ENCODE measurements at regions not wholly inside any gene's neighbourhood (a gene's known extent, or its start where the extent isn't known, plus 50 kb on each side); places are given as distances from the start of the nearest gene placed in this dataset.

- H3K9me3 ChIP-seq (ENCODE audit: control extremely low read depth in 1 of 3, control insufficient read depth in 2 of 3, insufficient read depth in 1 of 3, low read length in 2 of 3): no peaks in the 10 kb centered on the region
- H4K20me1 ChIP-seq (ENCODE audit: control insufficient read depth, insufficient read depth, low read length, poor library complexity, severe bottlenecking): no peaks in the 10 kb centered on the region
- no peaks in the 10 kb centered on the region for H3K27me3 ChIP-seq (replicated peaks in 1 of 4; ENCODE audit: control extremely low read depth in 1 of 4, control insufficient read depth in 3 of 4, insufficient read depth in 4 of 4, low read length in 3 of 4)
- H3K4me1 ChIP-seq (ENCODE audit: control insufficient read depth in 2 of 2, insufficient read depth in 2 of 2, low read length in 2 of 2): no peaks in the 10 kb centered on the region
- no peaks in the 10 kb centered on the region for H3K79me2 ChIP-seq (ENCODE audit: control insufficient read depth, insufficient read depth, low read length)
- H3K4me1 Mint-ChIP-seq: no peaks in the 10 kb centered on the region
- ChIA-PET CTCF (no interaction called here), POLR2A (no interaction called here)
- H3K27ac ChIP-seq (ENCODE audit: low read length in 2 of 2): no peak overlapping the region
- DNase-seq: no peak
- 89% methylated on average over 1 of the region's 1 CpG for WGBS (ENCODE audit: insufficient coverage)
- ATAC-seq (ENCODE audit: low read depth): no peak
- no peaks in the 10 kb centered on the region for H3K36me3 ChIP-seq (replicated peaks in 1 of 2; ENCODE audit: control extremely low read depth in 1 of 2, control insufficient read depth in 1 of 2, extremely low read depth in 1 of 2, insufficient read depth in 2 of 2, low read length in 1 of 2)
- H2AFZ ChIP-seq (ENCODE audit: insufficient read depth, low read depth, low read length, poor library complexity, severe bottlenecking): no peak overlapping the region
- H3K27me3 Mint-ChIP-seq: no peaks in the 10 kb centered on the region
- H3K4me3 ChIP-seq (ENCODE audit: control extremely low read depth in 1 of 5, extremely low read depth in 1 of 5, insufficient read depth in 1 of 5, low read depth in 2 of 5, low read length in 4 of 5): no peak overlapping the region
- TF ChIP-seq EZH2 (IDR thresholded peaks at IDR 0.05; ENCODE audit: borderline replicate concordance, insufficient read depth, low read depth, low read length, poor library complexity, severe bottlenecking): no peak
- TF ChIP-seq, protein P1, sequence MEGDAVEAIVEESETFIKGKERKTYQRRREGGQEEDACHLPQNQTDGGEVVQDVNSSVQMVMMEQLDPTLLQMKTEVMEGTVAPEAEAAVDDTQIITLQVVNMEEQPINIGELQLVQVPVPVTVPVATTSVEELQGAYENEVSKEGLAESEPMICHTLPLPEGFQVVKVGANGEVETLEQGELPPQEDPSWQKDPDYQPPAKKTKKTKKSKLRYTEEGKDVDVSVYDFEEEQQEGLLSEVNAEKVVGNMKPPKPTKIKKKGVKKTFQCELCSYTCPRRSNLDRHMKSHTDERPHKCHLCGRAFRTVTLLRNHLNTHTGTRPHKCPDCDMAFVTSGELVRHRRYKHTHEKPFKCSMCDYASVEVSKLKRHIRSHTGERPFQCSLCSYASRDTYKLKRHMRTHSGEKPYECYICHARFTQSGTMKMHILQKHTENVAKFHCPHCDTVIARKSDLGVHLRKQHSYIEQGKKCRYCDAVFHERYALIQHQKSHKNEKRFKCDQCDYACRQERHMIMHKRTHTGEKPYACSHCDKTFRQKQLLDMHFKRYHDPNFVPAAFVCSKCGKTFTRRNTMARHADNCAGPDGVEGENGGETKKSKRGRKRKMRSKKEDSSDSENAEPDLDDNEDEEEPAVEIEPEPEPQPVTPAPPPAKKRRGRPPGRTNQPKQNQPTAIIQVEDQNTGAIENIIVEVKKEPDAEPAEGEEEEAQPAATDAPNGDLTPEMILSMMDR (IDR thresholded peaks at IDR 0.05): no peak
- peaks cover 5% of the 10 kb centered on the region for H3K9me3 Mint-ChIP-seq (ENCODE audit: insufficient read depth)
- no peak overlapping the region for H3K9ac ChIP-seq (ENCODE audit: low read length)
- no peak overlapping the region for H3K27ac Mint-ChIP-seq
- no peak overlapping the region for H3K4me3 Mint-ChIP-seq
- no peak overlapping the region for H3K4me2 ChIP-seq (replicated peaks; ENCODE audit: low read depth, low read length, poor library complexity, severe bottlenecking)
- intact Hi-C loops (cut with micrococcal nuclease): no loop called here
Measured at GRCh38 chr5:83827111-83827557, 106.5 kb upstream of the HAPLN1 start.

DNA sequence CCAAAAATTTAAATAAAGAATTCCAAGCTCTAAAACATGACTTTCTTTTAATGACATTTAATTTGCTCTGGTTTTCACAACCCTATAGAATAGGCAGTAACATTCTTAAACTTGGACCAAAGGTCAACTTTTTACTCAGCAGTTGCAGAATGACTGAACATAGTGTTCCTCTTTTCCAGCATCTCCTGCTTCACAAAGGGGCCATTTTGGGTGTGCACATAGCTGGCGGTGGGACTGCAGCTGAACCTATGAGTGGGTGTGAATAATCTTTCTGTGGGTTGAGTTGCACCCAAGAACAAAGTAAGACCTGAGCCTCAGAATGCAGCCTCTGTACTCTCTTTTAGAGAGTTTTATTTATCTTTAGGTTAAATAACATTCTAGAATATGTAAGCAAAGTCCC, 96.9 kb upstream of the HAPLN1 start:
- Histone ChIP-seq H3K36me3 (replicated peaks in 1 of 2; ENCODE audit: control extremely low read depth in 1 of 2, control insufficient read depth in 1 of 2, extremely low read depth in 1 of 2, insufficient read depth in 2 of 2, low read length in 1 of 2) (no peaks in the 10 kb centered on the region), H2AFZ (ENCODE audit: insufficient read depth, low read depth, low read length, poor library complexity, severe bottlenecking) (no peak overlapping the region), H3K27ac (ENCODE audit: low read length in 2 of 2) (no peak overlapping the region), H3K9ac (ENCODE audit: low read length) (no peak overlapping the region), H3K4me3 (ENCODE audit: control extremely low read depth in 1 of 5, extremely low read depth in 1 of 5, insufficient read depth in 1 of 5, low read depth in 2 of 5, low read length in 4 of 5) (no peak overlapping the region), H3K4me2 (replicated peaks; ENCODE audit: low read depth, low read length, poor library complexity, severe bottlenecking) (no peak overlapping the region), H4K20me1 (ENCODE audit: control insufficient read depth, insufficient read depth, low read length, poor library complexity, severe bottlenecking) (no peaks in the 10 kb centered on the region), H3K27me3 (replicated peaks in 1 of 4; ENCODE audit: control extremely low read depth in 1 of 4, control insufficient read depth in 3 of 4, insufficient read depth in 4 of 4, low read length in 3 of 4) (no peaks in the 10 kb centered on the region), H3K4me1 (ENCODE audit: control insufficient read depth in 2 of 2, insufficient read depth in 2 of 2, low read length in 2 of 2) (no peaks in the 10 kb centered on the region), H3K79me2 (ENCODE audit: control insufficient read depth, insufficient read depth, low read length) (no peaks in the 10 kb centered on the region), H3K9me3 (ENCODE audit: control extremely low read depth in 1 of 3, control insufficient read depth in 2 of 3, insufficient read depth in 1 of 3, low read length in 2 of 3) (peaks cover 0 to 2% (median 0%) of the 10 kb centered on the region in 3 donors)
- ChIA-PET CTCF (no interaction called here), POLR2A (no interaction called here)
- H3K9me3 Mint-ChIP-seq (ENCODE audit: insufficient read depth): no peaks in the 10 kb centered on the region
- intact Hi-C loops (cut with micrococcal nuclease): no loop called here
- H3K27ac Mint-ChIP-seq: no peak overlapping the region
- no peaks in the 10 kb centered on the region for H3K27me3 Mint-ChIP-seq
- no peak overlapping the region for H3K4me3 Mint-ChIP-seq
- WGBS (ENCODE audit: insufficient coverage): no CpG with 5 or more reads among the region's 1 CpG
- TF ChIP-seq, protein P1 (IDR thresholded peaks at IDR 0.05): no peak
- no peak for TF ChIP-seq EZH2 (IDR thresholded peaks at IDR 0.05; ENCODE audit: borderline replicate concordance, insufficient read depth, low read depth, low read length, poor library complexity, severe bottlenecking)
- no peaks in the 10 kb centered on the region for H3K4me1 Mint-ChIP-seq
- DNase-seq (no peak), ATAC-seq (ENCODE audit: low read depth) (no peak)

Data from B cell (primary cell).